DOHH2 (cell line): ENCODE measurements at regions not wholly inside any gene's neighbourhood (a gene's known extent, or its start where the extent isn't known, plus 50 kb on each side); places are given as distances from the start of the nearest gene placed in this dataset.

ENCODE experiments used
- EZH2phosphoT487 ChIP-seq: fragments of 200-600 bp; sonication (generic); IDR thresholded peaks from 2 replicates; pipeline ENCODE4 v1.6.1; 2017; ENCODE audit warnings: borderline replicate concordance, mild to moderate bottlenecking, antibody characterized with exemption, low read length, moderate library complexity, mixed read lengths
- TF ChIP-seq, protein P1 (sequence below): fragments of 200-600 bp; sonication (generic); IDR thresholded peaks from one replicate; pipeline ENCODE4 v1.5.1; 2014; ENCODE audit warnings: antibody characterized with exemption, mild to moderate bottlenecking, low read depth, low read length; ENCODE audit not compliant: poor library complexity, severe bottlenecking

DNA sequence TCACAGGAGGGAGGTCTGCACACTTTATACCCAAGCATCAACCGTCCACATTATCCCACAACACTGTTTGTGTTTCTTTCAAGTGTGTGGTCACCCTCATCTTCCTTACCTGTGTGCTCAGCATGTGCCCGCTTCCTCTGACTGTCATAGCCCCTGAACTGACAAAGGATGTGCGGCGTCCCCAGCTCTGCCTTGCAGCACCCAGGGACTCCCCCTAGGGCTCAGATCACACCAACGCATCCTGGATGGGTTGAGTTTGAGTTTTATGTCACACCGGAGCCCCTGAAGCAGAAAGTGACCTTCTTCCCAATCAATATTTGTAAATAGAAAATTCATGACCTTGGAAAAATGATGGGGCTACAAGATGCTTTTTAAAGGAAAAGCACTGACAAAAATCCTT, 770.7 kb upstream of the TMEM132C start:
- TF ChIP-seq, protein P1, sequence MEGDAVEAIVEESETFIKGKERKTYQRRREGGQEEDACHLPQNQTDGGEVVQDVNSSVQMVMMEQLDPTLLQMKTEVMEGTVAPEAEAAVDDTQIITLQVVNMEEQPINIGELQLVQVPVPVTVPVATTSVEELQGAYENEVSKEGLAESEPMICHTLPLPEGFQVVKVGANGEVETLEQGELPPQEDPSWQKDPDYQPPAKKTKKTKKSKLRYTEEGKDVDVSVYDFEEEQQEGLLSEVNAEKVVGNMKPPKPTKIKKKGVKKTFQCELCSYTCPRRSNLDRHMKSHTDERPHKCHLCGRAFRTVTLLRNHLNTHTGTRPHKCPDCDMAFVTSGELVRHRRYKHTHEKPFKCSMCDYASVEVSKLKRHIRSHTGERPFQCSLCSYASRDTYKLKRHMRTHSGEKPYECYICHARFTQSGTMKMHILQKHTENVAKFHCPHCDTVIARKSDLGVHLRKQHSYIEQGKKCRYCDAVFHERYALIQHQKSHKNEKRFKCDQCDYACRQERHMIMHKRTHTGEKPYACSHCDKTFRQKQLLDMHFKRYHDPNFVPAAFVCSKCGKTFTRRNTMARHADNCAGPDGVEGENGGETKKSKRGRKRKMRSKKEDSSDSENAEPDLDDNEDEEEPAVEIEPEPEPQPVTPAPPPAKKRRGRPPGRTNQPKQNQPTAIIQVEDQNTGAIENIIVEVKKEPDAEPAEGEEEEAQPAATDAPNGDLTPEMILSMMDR: no peak
- TF ChIP-seq EZH2phosphoT487: no peak
